T-helper 1 cell treated with Interleukin-12 subunit alpha and Interleukin-12 subunit beta and Interleukin-4 antibody, amounts not matched to agents 30 ng/mL and 1 ng/mL, for 36 hours (primary cell): ENCODE measurements at regions not wholly inside any gene's neighbourhood (a gene's known extent, or its start where the extent isn't known, plus 50 kb on each side); places are given as distances from the start of the nearest gene placed in this dataset.

Experiments used
- intact Hi-C: fragments of 100-400 bp; cut with micrococcal nuclease; formaldehyde crosslinking; loops from one replicate; pipeline ENCODE4 v1.15.1; 2024

DNA sequence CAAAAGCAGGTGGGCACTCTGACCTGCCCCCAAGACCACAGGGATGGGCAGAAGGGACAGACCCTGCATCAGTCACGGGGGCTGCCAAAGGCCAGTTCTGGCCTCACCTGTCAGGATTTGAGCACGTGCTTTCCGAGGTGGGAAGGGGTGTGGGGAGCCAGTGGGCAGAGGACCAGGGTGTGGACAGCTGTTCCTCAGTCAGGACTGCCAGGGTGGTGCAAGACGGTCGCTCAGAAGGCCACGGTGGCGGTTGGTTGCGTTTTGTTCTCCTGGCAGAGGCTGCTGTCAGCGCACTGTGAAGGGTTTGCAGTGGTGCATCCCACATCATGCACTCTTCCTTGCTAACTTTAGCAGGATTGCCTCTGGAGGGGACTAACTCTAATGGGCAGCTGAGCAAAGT, 665.3 kb upstream of the RAB6C start:
- intact Hi-C loops, result no loop called here

DNA sequence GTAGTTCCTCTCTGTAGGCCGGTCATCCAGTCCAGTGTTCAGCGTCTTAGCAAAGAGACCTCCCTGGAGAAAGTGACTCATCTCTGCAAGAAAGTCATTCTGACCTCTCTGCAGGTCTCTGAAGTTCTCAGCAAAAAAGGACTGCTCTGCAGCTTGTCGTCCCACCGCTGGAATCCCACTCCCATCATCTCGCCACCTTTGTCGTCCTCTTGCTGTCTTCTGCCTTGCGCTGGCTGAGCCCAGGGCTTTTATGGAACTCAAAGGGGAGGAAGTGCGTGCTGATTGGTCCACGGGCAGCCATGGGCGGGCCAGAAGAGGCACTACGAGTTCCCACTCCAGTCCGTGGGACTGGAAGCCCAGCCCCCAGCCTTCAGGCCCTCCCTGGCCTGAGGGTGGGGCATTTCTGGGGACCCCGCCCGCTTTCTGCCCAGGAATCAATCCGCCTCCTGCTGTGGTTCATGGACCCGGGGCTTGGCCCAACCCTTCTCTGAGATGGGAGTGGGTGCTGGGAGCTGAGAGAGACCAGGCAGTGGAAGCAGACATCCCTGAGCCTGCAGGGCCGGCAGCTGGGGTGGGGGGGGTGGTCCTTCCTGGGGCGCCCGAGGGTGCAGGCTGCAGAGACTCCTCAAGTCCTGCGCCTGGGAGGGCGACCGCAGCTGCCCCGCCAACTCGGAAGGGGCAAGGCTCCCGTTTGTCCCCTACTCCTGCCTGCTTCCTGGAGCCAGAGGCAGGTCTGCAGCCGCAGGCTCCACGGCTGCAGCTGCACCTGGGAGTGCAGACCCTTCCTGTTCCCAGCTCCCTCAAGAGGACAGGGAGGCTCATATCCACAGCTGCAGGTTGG, 660.7 kb upstream of the RAB6C start:
- intact Hi-C loops, result no loop called here

DNA sequence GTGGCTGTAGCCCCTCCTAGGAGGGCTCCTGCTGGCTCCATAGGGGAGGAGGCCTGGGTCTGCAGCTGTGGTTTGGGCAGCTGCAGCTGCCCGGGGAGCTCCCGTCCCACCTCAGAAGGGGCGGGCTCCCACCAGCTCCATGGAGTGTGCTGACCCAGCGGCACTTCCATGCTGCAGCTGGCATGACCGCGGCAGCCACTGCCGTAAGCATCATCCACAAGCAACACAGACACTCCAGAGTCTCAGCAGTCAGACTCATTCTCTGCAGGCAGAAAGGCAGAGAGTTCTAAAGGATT, 660.1 kb upstream of the RAB6C start:
- intact Hi-C loops, result no loop called here

DNA sequence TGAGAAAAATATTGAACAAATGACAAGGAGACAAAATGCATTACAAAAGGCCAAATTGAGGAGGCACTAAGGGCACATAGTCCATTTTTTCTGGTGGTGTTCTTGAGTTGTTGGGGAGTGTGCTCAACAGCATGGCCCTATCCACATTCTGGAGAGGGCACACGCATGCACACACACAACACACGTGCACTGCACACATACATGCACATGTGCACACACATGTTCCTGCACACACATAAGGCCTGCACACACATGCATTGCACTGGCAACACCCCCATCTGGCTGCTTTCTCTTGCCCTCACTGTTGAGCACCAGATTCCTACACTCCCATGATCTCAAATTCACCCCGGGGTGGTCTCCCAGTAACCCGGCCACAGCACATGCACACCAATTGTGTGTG, 659.2 kb upstream of the RAB6C start:
- intact Hi-C loops, result no loop called here

DNA sequence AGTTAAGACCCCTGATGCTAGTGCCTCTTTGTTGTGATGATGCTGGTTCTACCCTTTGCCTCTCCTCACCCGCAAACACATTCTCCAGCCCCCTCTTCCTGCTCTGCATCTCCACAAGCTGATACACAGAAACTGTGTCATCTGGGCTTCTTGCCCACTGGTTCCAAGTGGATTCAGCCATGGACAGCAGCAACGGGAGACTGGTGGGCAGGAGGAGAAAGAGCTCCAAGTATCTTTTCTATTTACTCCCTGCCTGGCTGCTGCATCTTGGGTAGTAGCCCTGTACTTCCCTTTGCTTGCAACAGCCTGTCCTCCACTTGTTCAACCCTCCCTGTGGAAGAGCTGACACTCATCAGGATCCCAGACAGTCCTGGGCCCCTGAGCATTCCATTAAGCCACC, 655.1 kb upstream of the RAB6C start:
- intact Hi-C loops, result no loop called here

DNA sequence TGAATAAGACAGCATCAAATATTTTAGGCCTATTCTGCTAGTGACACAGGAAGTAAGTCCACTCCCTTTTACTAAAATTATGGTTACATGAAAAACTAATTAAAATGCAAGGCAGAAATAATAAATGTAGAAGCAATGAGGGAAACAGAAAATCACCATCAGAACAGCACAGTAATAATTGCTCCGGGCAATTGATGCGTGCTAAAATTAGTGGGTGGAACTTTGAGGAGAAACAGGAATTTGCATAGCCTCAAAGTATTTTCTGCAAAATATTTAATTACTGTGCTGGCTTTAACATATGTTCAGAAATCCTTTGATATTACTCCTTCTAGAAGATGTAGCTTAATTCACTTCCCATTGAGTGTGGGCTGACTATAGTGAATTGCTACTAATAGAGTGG, 654.3 kb upstream of the RAB6C start:
- intact Hi-C loops, result no loop called here

DNA sequence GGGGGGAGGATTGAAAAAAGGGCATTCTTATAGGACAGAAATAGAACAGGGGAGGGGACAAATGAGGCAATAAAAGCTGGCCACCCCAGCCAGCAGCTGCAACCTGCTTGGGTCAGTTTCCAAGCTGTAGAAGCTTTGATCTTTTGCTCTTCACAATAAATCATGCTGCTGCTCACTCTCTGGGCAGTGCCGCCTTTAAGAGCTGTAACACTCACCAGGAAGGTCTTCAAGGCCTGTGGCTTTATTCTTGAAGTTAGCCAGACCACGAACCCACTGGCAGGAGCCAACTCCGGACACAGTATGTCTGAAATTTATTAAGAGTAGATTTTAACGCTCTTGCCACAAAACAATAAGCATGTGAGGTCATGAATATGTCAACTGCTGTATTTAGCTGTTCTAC, 649.9 kb upstream of the RAB6C start:
- intact Hi-C loops, result no loop called here

DNA sequence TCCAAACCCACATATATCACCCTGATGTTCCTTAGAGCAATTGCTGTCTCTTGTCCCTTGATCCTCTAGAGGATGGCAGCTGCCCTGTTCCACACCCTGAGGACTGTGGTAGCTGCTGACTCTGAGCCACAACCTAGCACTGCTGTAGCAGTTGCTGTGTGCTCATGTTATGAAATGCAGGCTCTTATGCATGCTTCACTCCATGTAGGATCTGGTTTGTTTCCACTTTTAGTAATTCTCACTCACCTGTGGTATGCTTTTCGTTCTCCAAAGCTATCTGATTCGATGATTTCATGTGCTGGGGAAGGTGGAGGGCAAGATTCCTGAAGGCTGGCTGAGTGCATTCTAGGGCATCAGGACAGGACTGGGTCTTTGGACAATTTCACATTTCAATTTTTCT, 649.0 kb upstream of the RAB6C start:
- intact Hi-C loops, result no loop called here

DNA sequence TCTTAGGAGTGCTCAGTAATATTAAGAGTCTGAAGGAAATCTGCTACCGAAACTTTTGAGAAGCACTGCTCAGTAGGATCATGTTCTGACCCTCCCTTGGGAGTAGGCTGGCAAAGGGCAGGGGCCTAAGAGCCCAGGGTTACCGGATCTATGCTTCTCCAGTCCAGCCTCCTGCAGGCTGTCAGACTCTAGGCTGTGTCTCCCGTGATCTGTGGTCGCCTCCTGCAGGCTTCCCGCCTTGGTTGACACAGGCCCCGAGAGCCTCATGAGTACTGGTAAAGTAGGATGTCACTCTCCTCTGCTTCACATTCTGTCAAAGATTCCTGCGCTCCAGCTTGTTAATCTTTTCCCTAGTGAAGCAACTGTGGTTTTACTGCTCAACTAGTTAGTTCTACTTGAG, 647.8 kb upstream of the RAB6C start:
- intact Hi-C loops, result no loop called here

DNA sequence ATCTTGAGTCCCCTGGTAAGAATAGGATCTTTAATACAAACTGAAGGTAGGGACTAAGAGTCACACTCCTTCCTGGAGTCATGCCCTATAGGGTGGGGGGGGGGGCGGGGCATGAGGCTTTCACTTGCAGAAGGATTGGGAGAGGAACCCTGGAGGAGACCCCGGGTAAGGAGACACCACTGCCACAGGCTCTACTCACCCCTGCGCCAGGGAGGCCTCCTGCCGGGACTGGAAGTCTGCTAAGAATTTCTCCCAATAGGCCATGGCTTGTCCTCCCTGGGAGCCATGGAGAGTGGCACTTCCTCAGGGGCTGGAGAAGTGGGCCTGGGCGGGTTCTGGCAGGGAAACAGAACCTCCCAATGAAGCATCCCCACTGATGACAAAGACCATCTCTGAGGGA, 645.3 kb upstream of the RAB6C start:
- intact Hi-C loops, result no loop called here

DNA sequence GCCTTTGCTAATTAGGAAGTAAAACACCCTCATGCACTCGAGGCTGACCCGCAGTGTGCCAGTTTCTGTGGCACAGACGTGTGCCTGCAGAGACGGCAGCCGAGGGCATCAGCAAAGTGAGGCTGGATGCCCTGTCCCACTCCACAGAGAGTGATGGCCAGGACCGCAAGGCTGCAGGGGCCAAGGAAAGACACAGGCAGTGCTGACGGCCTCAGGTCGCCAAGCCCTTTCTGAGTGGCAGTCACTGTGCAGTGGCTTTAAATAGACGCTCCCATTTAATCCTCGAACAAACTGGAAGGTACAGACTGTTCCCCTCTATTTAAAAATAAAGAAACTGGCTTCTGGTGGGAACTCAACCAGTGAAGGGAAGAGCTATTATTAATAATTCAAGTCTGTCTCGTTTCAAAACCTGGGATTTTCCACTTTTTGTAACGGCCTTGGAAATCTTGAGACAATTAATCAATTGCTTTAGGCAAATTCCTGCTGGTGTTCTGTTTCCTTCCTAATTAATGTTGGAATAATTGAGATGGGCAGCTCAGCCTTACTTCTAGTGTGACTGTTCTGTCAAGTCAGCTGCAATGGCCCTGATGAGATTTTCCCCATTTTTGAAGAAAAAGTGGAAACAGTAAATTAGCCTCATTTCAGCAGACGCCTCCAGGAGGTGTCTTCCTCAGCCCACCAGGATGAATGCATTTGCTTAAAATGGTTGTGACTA, 644.6 kb upstream of the RAB6C start:
- intact Hi-C loops, result no loop called here

DNA sequence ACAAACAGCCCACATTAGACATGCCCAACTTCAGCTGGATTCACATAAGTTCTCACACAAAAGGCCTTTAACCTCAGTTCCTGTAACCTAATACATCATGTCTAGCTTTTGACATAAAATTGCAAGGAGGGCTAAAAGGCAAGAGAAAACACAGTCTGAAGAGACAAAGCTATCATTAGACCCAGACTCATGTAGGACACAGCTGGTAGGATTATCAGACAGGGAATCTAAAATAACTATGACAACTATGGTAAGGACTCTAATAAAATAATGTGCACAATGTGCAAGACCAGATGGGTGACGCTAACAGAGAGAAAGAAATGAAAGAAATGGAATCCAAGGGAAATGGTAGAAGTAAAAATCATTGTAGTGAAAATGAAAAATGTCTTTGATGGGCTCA, 643.2 kb upstream of the RAB6C start:
- intact Hi-C loops, result no loop called here

DNA sequence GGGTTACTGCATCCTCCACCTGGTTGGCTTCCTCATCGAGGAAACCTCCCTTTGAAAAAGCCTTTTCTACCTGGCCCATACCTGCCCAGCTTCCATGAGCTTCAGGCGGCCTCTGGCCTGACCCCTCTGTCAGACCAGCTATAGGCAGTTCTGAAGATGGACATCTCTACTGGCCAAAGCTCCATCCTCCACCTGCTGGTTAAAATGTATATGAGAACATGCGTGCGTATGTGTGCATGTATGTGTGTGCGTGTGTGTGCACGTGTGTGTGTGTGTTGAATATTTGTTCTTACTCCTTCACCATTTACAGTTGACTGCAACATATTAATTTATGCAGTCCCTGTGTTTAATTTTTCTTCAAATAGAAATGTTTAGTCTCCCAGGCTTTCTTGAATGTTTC, 642.4 kb upstream of the RAB6C start:
- intact Hi-C loops, result no loop called here

DNA sequence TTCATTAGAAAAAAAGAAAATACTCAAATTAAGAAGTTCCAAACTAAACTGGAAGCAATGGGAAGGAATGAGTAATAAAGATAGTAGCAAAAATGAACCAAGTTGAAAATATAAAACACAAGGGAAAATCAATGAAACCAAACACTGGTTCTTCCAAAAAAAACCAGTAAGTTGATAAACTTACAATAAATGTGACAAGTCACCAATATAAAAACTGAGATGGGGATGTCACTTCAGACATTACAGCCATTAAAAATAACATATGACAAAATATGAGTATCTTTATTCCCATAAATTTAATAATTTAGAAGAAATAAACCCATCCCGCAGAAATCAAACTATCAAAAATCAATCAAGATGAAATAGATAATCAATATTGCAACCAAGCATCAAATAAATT, 633.9 kb upstream of the RAB6C start:
- intact Hi-C loops, result no loop called here

DNA sequence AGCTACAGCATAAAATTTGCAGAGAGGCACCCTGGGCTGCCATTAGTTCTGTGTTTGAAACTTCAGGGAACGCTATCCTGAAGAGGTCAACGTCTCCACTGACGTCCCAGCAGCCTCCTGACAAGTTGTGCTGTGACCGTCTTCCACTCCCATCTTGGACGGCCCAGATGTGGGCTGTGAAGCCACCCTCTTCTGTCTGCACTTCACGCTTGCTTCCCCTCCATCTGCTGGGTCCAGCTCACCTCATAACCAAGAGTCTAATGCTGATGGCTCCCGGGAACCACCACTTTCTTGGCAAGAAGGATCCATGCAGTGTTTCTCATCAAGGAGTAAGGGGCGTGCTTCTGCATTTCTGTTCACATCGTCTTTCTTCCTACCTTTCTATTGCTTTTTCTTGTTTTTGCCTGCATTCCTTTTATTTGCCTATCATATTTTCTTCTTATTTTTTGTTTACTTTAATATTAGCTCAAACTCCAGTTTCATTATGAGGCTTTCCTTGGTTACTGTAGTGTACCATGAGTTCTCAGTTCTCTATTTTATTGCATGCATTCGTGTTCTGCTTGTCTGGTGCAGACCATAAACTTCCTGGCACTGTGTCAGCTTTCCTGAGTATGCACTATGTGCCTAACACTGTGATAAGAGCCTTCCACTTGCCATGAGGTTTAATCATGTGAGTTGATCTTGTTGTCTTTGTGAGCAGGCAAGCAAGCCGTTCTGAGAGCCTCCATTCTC, 631.8 kb upstream of the RAB6C start:
- intact Hi-C loops, result no loop called here

DNA sequence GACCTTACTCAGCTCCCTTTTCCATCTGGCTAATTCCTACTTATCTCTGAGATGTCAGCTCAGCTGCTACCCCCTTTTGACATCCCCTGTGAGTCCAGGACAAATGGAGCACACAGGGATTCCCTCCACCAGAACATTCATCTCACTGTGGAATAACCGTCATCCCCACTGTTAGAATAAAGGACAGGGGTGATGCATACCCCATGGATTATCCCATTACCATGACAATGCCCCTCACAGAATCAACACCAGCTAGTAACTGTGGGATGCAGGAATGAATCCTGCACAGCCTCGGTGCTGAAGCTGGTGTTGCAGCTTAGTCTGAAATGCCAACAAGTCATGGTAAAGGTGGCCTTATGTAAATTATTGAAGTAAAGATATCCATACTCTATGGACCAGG, 624.8 kb upstream of the RAB6C start:
- intact Hi-C loops, result no loop called here

DNA sequence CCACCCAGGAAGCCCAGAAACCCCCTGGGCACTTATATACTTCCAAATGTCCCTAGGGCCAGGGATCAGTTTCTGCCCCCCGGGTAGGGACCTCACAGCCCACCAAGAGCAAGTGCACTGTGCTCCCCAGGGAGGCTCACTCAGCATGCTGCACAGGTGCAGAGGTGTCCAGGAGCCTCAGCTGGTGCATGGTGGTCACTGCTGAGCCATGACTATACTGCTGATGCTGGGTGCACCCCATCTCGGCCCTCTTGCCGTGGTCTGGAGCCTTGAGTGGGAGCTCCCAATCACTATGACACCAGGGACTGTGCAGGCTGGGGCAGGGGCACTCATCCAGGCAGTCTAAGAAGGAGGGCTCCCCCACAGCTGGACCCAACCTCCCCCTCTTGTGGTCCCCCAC, 617.8 kb upstream of the RAB6C start:
- intact Hi-C loops, result no loop called here

DNA sequence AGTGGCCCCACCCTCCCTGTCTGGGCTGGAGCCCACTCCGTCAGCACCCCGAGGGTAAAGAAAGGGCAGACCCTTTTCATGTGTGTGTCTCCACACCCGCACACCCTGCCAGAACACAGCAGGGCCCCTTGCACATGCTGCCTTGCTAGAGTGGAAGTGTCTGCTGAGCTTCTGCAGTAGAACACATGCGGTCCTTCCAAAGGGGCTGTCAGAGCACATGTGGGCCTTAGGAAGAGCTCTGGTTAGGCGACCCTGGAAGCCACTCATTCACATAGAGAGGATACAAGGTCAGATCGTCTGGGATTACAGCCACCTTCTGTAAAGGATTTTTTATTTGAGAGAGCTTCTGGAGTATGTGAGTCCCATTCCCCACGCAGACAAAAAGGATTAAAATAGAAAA, 613.2 kb upstream of the RAB6C start:
- intact Hi-C loops, result no loop called here

DNA sequence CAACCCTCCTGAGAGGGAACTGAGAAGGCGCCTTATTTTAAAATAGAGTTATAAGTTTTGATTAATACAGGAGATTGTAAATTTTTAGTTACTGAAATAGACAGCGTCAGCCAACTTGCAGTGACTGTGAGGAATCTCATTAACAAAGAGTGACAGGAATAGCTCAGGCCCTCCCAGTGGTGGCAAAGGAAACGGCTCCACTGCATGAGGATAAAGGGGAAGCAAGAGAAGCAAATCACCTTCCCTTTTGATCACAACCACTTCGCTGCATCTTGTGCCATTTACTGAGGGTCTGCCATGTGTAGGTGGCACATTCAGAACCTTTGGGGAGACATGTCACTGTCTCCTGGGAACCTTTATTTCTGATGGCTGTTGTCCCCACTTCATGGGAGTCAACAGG, 612.4 kb upstream of the RAB6C start:
- intact Hi-C loops, result no loop called here

DNA sequence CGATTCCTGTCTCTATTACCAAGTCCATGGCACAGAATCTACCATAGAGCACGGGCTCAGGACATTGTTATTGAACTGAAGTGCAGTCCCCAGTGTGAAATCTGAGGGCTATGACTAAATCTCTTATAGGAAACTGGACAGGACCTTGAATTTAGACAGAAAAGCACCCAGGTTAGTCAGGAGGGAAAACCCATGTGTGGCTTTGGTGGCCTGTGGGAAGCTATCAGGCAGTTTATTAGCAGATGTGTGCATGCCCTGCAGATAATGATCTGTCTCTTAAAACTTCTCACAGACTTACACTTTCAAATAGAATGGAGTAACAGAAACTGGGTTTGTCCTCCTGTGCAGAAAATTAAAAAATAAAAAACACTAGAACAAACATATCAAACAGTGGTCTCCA, 610.0 kb upstream of the RAB6C start:
- intact Hi-C loops, result no loop called here

DNA sequence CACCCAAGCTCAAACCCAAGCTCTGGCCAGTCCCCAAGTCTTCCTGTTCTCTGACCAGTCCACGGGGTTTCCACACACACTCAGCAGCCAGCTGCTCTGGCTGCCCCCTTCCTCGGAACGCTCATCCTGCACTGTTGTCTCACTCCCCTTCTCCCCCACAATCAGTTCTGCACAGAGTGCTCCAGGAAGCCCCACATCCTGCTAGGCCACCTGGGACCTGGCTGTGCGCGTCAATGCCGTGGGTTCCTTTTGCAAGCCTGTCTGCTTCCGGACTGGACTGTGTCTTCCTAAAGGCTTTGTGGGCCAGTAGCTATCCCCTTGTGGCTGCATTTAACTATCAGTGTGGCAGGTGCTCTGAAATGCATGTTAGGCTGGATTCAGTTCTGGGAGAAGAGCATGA, 605.0 kb upstream of the RAB6C start:
- intact Hi-C loops, result no loop called here

DNA sequence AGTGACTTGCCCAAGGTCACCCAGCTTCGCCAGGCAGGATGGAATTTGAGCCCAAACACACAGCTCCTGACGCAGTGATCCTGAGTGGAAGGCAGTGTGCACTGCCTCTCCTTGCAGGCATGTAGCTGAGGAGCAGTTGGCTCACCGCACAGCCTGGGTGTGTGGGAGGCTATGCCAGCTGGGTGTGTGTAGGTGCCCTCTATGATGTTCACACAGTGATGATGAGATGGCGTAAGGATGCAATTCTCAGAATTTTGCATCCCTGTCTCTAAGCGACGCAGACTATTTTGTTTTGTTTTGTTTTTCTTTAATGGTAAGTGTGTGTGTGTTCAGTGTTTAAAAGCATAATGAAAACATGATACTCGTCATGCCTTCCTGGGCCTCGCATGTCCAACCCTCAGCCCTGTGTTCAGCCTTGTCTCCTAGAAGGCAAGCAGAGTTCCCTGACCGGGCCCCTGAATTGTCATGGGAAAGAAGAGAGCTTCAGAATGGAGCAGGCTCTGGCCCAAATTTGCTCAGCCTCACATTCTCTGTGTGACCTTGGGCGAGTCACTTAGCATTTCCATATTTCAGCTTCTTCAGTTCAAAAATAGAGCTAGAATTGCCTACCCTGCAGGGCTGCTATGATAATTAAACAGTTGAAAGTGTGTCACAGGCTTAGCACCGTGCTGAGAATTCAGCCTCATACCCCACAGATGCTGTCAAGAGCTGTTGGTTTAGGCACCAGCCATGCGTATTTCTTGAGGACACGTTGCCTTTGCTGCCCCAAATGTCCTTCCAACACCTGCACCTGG, 603.6 kb upstream of the RAB6C start:
- intact Hi-C loops, result no loop called here
